B cell (primary cell): ENCODE measurements at regions not wholly inside any gene's neighbourhood (a gene's known extent, or its start where the extent isn't known, plus 50 kb on each side); places are given as distances from the start of the nearest gene placed in this dataset.

Experiments
- CTCF ChIP-seq: fragments of 200-600 bp; IDR thresholded peaks from one replicate; pipeline ENCODE4 v1.8.0; 2022; ENCODE audit warnings: antibody characterized with exemption, mild to moderate bottlenecking
- EZH2 ChIP-seq: IDR thresholded peaks from 2 replicates; pipeline ENCODE4 v1.6.1; 2012; ENCODE audit warnings: borderline replicate concordance, low read depth, mild to moderate bottlenecking, moderate library complexity, low read length; ENCODE audit not compliant: insufficient read depth, poor library complexity, severe bottlenecking

DNA sequence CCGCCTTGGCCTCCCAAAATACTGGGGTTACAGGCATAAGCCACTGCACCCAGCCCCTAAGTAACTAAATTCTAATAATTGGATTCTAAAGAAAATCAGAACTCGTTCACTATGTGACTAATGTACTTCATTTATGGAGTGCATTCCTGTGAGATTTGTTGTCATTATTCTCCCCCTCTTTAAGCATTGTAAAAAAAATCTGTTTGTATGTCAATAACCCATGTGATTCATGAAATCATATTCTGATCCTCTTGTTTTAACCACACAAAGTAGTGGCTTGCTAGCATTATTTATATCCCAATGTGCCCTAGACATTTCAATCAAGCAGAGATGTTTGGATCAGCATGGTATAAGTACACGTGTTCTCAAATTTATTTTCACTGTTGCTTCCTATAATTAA lies 78.2 kb upstream of the OSBPL8 start:
- TF ChIP-seq CTCF (no peak), EZH2 (no peak)
